ENCODE measurements at regions not wholly inside any gene's neighbourhood (a gene's known extent, or its start where the extent isn't known, plus 50 kb on each side); places are given as distances from the start of the nearest gene placed in this dataset.

GRCh38 chr5:136682986-136683385 is 317.6 kb upstream of the TRPC7 start:
- DNase-seq, result no peak

GRCh38 chr5:136679233-136679632 is 313.9 kb upstream of the TRPC7 start:
- no peak for DNase-seq

GRCh38 chr5:136677217-136677616 is 311.9 kb upstream of the TRPC7 start:
- no peak for DNase-seq

GRCh38 chr5:136676685-136677084 is 311.3 kb upstream of the TRPC7 start:
- DNase-seq, result no peak

GRCh38 chr5:136675769-136676168 is 310.4 kb upstream of the TRPC7 start:
- DNase-seq, result no peak

- no peak for DNase-seq
These were observed 308.8 kb upstream of the TRPC7 start for GRCh38 chr5:136674178-136674577.

- DNase-seq, result no peak
These were observed 302.4 kb upstream of the TRPC7 start for GRCh38 chr5:136667789-136668188.

GRCh38 chr5:136666970-136667620 is 301.8 kb upstream of the TRPC7 start:
- DNase-seq, result no peak

- DNase-seq, result no peak
These were observed 300.0 kb upstream of the TRPC7 start for GRCh38 chr5:136665331-136665730.

- no peak for DNase-seq
These were observed 295.7 kb upstream of the TRPC7 start for GRCh38 chr5:136661026-136661425.

- no peak for DNase-seq
These were observed 291.5 kb upstream of the TRPC7 start for GRCh38 chr5:136656811-136657210.

GRCh38 chr5:136655468-136655867 is 290.1 kb upstream of the TRPC7 start:
- no peak for DNase-seq

- no peak for DNase-seq
These were observed 281.6 kb upstream of the TRPC7 start for GRCh38 chr5:136646915-136647314.

GRCh38 chr5:136642976-136643375 is 277.6 kb upstream of the TRPC7 start:
- DNase-seq, result no peak

- no peak for DNase-seq
These were observed 274.3 kb upstream of the TRPC7 start for GRCh38 chr5:136639616-136640015.

GRCh38 chr5:136638084-136638483 is 272.7 kb upstream of the TRPC7 start:
- no peak for DNase-seq

- no peak for DNase-seq
These were observed 270.7 kb upstream of the TRPC7 start for GRCh38 chr5:136636001-136636400.

- no peak for DNase-seq
These were observed 265.8 kb upstream of the TRPC7 start for GRCh38 chr5:136631186-136631585.

- no peak for DNase-seq
These were observed 263.9 kb upstream of the TRPC7 start for GRCh38 chr5:136629125-136629792.

GRCh38 chr5:136626531-136626930 is 261.2 kb upstream of the TRPC7 start:
- DNase-seq, result no peak

GRCh38 chr5:136622747-136623146 is 257.4 kb upstream of the TRPC7 start:
- DNase-seq, result no peak

GRCh38 chr5:136621743-136622142 is 256.4 kb upstream of the TRPC7 start:
- DNase-seq, result no peak

GRCh38 chr5:136620621-136621020 is 255.3 kb upstream of the TRPC7 start:
- DNase-seq, result no peak

GRCh38 chr5:136620016-136620419 is 254.7 kb upstream of the TRPC7 start:
- DNase-seq, result no peak

GRCh38 chr5:136619556-136619955 is 254.2 kb upstream of the TRPC7 start:
- no peak for DNase-seq
